ENCODE measurements at regions not wholly inside any gene's neighbourhood (a gene's known extent, or its start where the extent isn't known, plus 50 kb on each side); places are given as distances from the start of the nearest gene placed in this dataset.

GRCh38 chr6:26284537-26285142 is 80.4 kb upstream of the BTN3A2 start:
- no peaks in the 10 kb centered on the region for H3K9me3 ChIP-seq (ENCODE audit: control insufficient read depth, low read length)
- H3K27ac ChIP-seq: peak overlapping the region; percentile 98
- H2AFZ ChIP-seq: peak overlapping the region; percentile 95
- H3K4me1 ChIP-seq: peaks cover 7% of the 10 kb centered on the region
- H3K36me3 ChIP-seq (ENCODE audit: control insufficient read depth, insufficient read depth, low read length): no peaks in the 10 kb centered on the region
- H3K27me3 ChIP-seq (ENCODE audit: control insufficient read depth, insufficient read depth, low read length): no peaks in the 10 kb centered on the region
- no peaks in the 10 kb centered on the region for H3K79me2 ChIP-seq
- H3K4me2 ChIP-seq (ENCODE audit: low read length): peak overlapping the region; percentile 92
- peak overlapping the region; percentile 94 for H3K4me3 ChIP-seq (ENCODE audit: low read depth, low read length)
- TF ChIP-seq, protein P1, sequence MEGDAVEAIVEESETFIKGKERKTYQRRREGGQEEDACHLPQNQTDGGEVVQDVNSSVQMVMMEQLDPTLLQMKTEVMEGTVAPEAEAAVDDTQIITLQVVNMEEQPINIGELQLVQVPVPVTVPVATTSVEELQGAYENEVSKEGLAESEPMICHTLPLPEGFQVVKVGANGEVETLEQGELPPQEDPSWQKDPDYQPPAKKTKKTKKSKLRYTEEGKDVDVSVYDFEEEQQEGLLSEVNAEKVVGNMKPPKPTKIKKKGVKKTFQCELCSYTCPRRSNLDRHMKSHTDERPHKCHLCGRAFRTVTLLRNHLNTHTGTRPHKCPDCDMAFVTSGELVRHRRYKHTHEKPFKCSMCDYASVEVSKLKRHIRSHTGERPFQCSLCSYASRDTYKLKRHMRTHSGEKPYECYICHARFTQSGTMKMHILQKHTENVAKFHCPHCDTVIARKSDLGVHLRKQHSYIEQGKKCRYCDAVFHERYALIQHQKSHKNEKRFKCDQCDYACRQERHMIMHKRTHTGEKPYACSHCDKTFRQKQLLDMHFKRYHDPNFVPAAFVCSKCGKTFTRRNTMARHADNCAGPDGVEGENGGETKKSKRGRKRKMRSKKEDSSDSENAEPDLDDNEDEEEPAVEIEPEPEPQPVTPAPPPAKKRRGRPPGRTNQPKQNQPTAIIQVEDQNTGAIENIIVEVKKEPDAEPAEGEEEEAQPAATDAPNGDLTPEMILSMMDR (IDR thresholded peaks at IDR 0.05): no peak
- H3K9ac ChIP-seq: peak overlapping the region; percentile 4

DNA sequence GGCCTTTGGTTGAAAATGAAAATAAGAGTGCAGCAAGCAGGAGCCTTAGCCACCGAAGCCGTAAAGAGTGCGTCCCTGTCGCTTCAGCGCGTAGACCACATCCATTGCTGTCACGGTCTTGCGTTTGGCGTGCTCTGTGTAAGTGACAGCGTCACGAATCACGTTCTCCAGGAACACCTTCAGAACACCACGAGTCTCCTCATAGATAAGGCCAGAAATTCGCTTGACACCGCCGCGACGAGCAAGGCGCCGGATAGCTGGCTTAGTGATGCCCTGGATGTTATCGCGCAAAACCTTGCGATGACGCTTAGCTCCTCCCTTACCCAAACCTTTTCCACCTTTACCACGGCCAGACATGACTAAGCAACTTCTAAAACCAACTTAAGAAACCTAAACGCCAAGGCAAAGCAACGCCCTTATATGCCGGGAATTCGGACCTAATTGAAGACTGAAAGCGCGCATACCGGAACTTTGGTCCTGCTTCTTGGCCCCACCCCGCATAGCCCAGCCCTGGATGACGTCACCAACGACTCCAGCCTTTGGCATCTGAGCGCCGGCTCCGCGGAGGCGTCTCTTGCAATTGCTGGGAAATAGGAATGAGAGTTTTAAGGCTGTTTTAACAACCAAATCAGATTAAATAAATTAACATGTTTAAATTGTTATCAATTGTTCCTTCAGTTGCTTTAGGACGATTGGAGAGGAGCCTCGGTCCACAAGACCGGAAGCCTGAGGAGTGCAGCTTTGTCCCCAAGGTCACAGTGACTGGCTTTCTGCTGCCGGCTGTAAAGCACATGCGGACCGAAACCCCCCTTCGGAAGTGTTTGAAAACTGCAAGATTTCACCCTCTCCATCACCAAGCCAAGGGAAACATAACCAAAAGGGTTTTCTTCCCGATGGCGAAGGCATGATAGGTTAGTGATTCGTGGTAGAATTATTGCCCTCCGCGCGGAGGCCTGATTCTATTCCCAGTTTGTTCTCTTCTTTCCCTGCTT is 79.6 kb upstream of the BTN3A2 start:
- TF ChIP-seq, protein P1 (IDR thresholded peaks at IDR 0.05): no peak

GRCh38 chr6:26286168-26286877 is 78.7 kb upstream of the BTN3A2 start:
- peak overlapping the region; percentile 92 for H3K4me2 ChIP-seq (ENCODE audit: low read length)
- no peaks in the 10 kb centered on the region for H3K9me3 ChIP-seq (ENCODE audit: control insufficient read depth, low read length)
- H3K4me1 ChIP-seq: peaks cover 7% of the 10 kb centered on the region
- H3K4me3 ChIP-seq (ENCODE audit: low read depth, low read length): peak overlapping the region; percentile 94
- H2AFZ ChIP-seq: peak overlapping the region; percentile 95
- H3K27ac ChIP-seq: peak overlapping the region; percentile 98
- no peaks in the 10 kb centered on the region for H3K79me2 ChIP-seq
- no peak overlapping the region for H3K9ac ChIP-seq
- H3K36me3 ChIP-seq (ENCODE audit: control insufficient read depth, insufficient read depth, low read length): no peaks in the 10 kb centered on the region
- TF ChIP-seq, protein P1 (IDR thresholded peaks at IDR 0.05): no peak
- no peaks in the 10 kb centered on the region for H3K27me3 ChIP-seq (ENCODE audit: control insufficient read depth, insufficient read depth, low read length)

More for the DNA sequence above, 79.6 kb upstream of the BTN3A2 start:
- H3K4me2 ChIP-seq (ENCODE audit: low read length): peak overlapping the region; percentile 92
- H3K36me3 ChIP-seq (ENCODE audit: control insufficient read depth, insufficient read depth, low read length): no peaks in the 10 kb centered on the region
- no peaks in the 10 kb centered on the region for H3K79me2 ChIP-seq
- H3K27me3 ChIP-seq (ENCODE audit: control insufficient read depth, insufficient read depth, low read length): no peaks in the 10 kb centered on the region
- peak overlapping the region; percentile 94 for H3K4me3 ChIP-seq (ENCODE audit: low read depth, low read length)
- no peaks in the 10 kb centered on the region for H3K9me3 ChIP-seq (ENCODE audit: control insufficient read depth, low read length)
- peak overlapping the region; percentile 98 for H3K27ac ChIP-seq
- peak overlapping the region; percentile 4 for H3K9ac ChIP-seq
- peaks cover 7% of the 10 kb centered on the region for H3K4me1 ChIP-seq
- H2AFZ ChIP-seq: peak overlapping the region; percentile 95

DNA sequence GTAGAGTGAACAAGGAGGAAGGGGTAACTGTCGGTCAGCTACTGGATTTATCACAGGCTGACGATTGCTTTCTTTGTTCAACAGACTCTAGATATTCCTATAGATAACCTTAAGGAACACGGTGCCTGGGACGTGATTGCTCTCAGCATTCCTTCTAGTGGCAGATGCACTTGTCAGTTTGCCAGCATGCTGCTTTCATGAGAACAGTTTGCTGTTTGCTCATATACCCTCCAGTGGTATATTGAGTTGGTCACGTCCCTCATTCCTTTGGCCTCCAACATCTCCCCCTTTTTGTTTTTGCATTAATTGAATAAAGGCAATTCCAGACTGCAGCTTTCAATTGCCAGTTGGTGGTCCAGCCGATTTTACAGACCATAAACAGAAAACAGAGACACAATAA is 76.8 kb upstream of the BTN3A2 start:
- Histone ChIP-seq H2AFZ (no peak overlapping the region), H3K4me2 (ENCODE audit: low read length) (no peak overlapping the region), H3K9me3 (ENCODE audit: control insufficient read depth, low read length) (no peaks in the 10 kb centered on the region), H3K9ac (no peak overlapping the region), H3K79me2 (no peaks in the 10 kb centered on the region), H3K4me3 (ENCODE audit: low read depth, low read length) (no peak overlapping the region), H3K36me3 (ENCODE audit: control insufficient read depth, insufficient read depth, low read length) (no peaks in the 10 kb centered on the region), H3K27ac (no peak overlapping the region), H3K27me3 (ENCODE audit: control insufficient read depth, insufficient read depth, low read length) (no peaks in the 10 kb centered on the region), H3K4me1 (peaks cover 4% of the 10 kb centered on the region)
- TF ChIP-seq, protein P1 (IDR thresholded peaks at IDR 0.05): no peak
